HCT116 (cell line): ENCODE measurements at regions not wholly inside any gene's neighbourhood (a gene's known extent, or its start where the extent isn't known, plus 50 kb on each side); places are given as distances from the start of the nearest gene placed in this dataset.

Source experiments
- ATAC-seq: fragments of 200-7000 bp; cut with Tn5 transposase; 2 replicates; pipeline ENCODE4 v1.9.1; 2020; ENCODE audit warnings: mild to moderate bottlenecking, moderate library complexity
- BruUV-seq: library from RNA; stranded (reverse); fragments of 400-500 nt; replicated peaks from 2 replicates; lab custom pipeline; 2021; lab: Mats Ljungman, UMichigan
- CTCF ChIA-PET: fragments of 300-600 bp; sonication (Branson Sonifier 250); formaldehyde crosslinking; loops from one replicate; lab custom pipeline; 2021; ENCODE audit warnings: antibody characterized with exemption; lab: Charles Lee
- POLR2A ChIA-PET: fragments of 300-600, 350-600 bp; sonication (Branson Sonifier 250); formaldehyde crosslinking; loops from one replicate; lab custom pipeline; 2021; ENCODE audit warnings: antibody characterized with exemption; lab: Charles Lee
- RAD21 ChIA-PET, 2 experiments: fragments of 300-600 bp; sonication (Branson Sonifier 250); formaldehyde crosslinking; loops; one replicate each; lab custom pipeline; 2023; ENCODE audit warnings: low total read pairs in 2 of 2; ENCODE audit not compliant: uncharacterized antibody in 2 of 2, unreplicated experiment in 2 of 2, low non-redundant PET in 1 of 2; lab: Charles Lee
- DNase-seq: peaks from one replicate; pipeline ENCODE4 v3.0.0-alpha.2; 2010; ENCODE audit warnings: low read depth, low spot score
- H2AFZ ChIP-seq: fragments of 200-600 bp; shearing (Covaris generic), sonication (generic); 2 replicates; pipeline ENCODE4 v1.6.1; 2017; ENCODE audit warnings: low read depth, mixed run types, mixed read lengths, antibody characterized with exemption, low read length; ENCODE audit not compliant: poor library complexity, severe bottlenecking
- H3K27ac ChIP-seq: 2 replicates; pipeline ENCODE4 v1.5.1; 2012; ENCODE audit warnings: low read depth, low read length
- H3K27me3 ChIP-seq: fragments of 200-600 bp; sonication (generic); 2 replicates; pipeline ENCODE4 v1.6.1; 2016; ENCODE audit warnings: mixed run types, low read length, mixed read lengths; ENCODE audit not compliant: insufficient read depth
- H3K36me3 ChIP-seq, 2 experiments: fragments of 200-500 bp in 1 of 2; fragments of 200-600 bp in 1 of 2; sonication (Bioruptor generic) in 1 of 2; sonication (generic) in 1 of 2; 2 replicates each; pipeline versions ENCODE4 v1.5.1 to v1.6.1; 2014 to 2016; ENCODE audit warnings: low read length in 2 of 2, inconsistent platforms in 1 of 2, mixed read lengths in 1 of 2, mixed run types in 1 of 2; ENCODE audit not compliant: insufficient read depth in 2 of 2, control insufficient read depth in 1 of 2
- H3K4me1 ChIP-seq, 2 experiments: fragments of 200-600 bp in 1 of 2; sonication (generic) in 1 of 2; 2 replicates each; pipeline versions ENCODE4 v1.5.1 to v1.6.1; 2012 to 2017; ENCODE audit warnings: low read length in 2 of 2, inconsistent platforms in 1 of 2, mild to moderate bottlenecking in 1 of 2, mixed read lengths in 1 of 2, mixed run types in 1 of 2, moderate library complexity in 1 of 2; ENCODE audit not compliant: insufficient read depth in 2 of 2, control insufficient read depth in 1 of 2
- H3K4me2 ChIP-seq: fragments of 200-600 bp; sonication (generic); 2 replicates; pipeline ENCODE4 v1.6.1; 2017; ENCODE audit warnings: mixed run types, low read length, mixed read lengths
- H3K4me3 ChIP-seq, 2 experiments: fragments of 200-600 bp in 1 of 2; sonication (generic) in 1 of 2; replicated peaks in 1 of 2; 2 replicates each; pipeline ENCODE4 v1.5.1; 2011 to 2016; ENCODE audit warnings: low read length in 2 of 2, control low read depth in 1 of 2, low read depth in 1 of 2, mild to moderate bottlenecking in 1 of 2, mixed read lengths in 1 of 2, mixed run types in 1 of 2
- H3K79me2 ChIP-seq: fragments of 200-600 bp; sonication (generic); 2 replicates; pipeline ENCODE4 v1.6.1; 2017; ENCODE audit warnings: mild to moderate bottlenecking, mixed run types, low read length, moderate library complexity, mixed read lengths; ENCODE audit not compliant: insufficient read depth
- H3K9ac ChIP-seq: fragments of 200-600 bp; sonication (generic); 2 replicates; pipeline ENCODE4 v1.6.1; 2016; ENCODE audit warnings: low read length, mixed read lengths
- H3K9me2 ChIP-seq: fragments of 200-600 bp; sonication (generic), shearing (Covaris generic); 2 replicates; pipeline ENCODE4 v1.6.1; 2017; ENCODE audit warnings: mixed run types, mild to moderate bottlenecking, moderate library complexity; ENCODE audit not compliant: insufficient read depth
- H3K9me3 ChIP-seq, 2 experiments: fragments of 200-500 bp in 1 of 2; fragments of 200-600 bp in 1 of 2; sonication (Bioruptor generic) in 1 of 2; sonication (generic) in 1 of 2; 2 replicates each; pipeline ENCODE4 v1.6.1; 2014 to 2017; ENCODE audit warnings: low read length in 2 of 2, mixed read lengths in 2 of 2, inconsistent platforms in 1 of 2, low read depth in 1 of 2, mild to moderate bottlenecking in 1 of 2, mixed run types in 1 of 2, moderate library complexity in 1 of 2; ENCODE audit not compliant: control insufficient read depth in 1 of 2, insufficient read depth in 1 of 2
- H4K20me1 ChIP-seq: fragments of 200-600 bp; sonication (generic), shearing (Covaris generic); 2 replicates; pipeline ENCODE4 v1.6.1; 2017; ENCODE audit warnings: mixed run types, mild to moderate bottlenecking, moderate library complexity; ENCODE audit not compliant: insufficient read depth
- ATF3 ChIP-seq: IDR thresholded peaks from 2 replicates; pipeline ENCODE4 v1.6.1; 2012
- CTCF ChIP-seq, 3 experiments: fragments of 200-600 bp in 1 of 3; sonication (generic) in 1 of 3; IDR thresholded peaks in 2 of 3; conservative IDR thresholded peaks in 1 of 3; 2 replicates each; pipeline ENCODE4 v1.5.1; 2012 to 2017; ENCODE audit warnings: low read depth in 2 of 3, low read length in 2 of 3, antibody characterized with exemption in 1 of 3, borderline replicate concordance in 1 of 3, control low read depth in 1 of 3, mild to moderate bottlenecking in 1 of 3, mixed read lengths in 1 of 3, mixed run types in 1 of 3, moderate library complexity in 1 of 3; ENCODE audit not compliant: insufficient read depth in 1 of 3
- EGR1 ChIP-seq: IDR thresholded peaks from 2 replicates; pipeline ENCODE4 v1.6.1; 2012; ENCODE audit warnings: low read depth
- ELF1 ChIP-seq: IDR thresholded peaks from 2 replicates; pipeline ENCODE4 v1.6.1; 2012; ENCODE audit warnings: low read depth, borderline replicate concordance
- EZH2 ChIP-seq: fragments of 200-600 bp; sonication (generic); IDR thresholded peaks from 2 replicates; pipeline ENCODE4 v1.6.1; 2017; ENCODE audit warnings: antibody characterized with exemption, mixed run types
- FOSL1 ChIP-seq: IDR thresholded peaks from 2 replicates; pipeline ENCODE4 v1.6.1; 2012; ENCODE audit warnings: low read depth
- JUND ChIP-seq: IDR thresholded peaks from 2 replicates; pipeline ENCODE4 v1.6.1; 2012
- POLR2A ChIP-seq: IDR thresholded peaks from 2 replicates; pipeline ENCODE4 v1.7.0; 2011; ENCODE audit warnings: borderline replicate concordance; ENCODE audit not compliant: insufficient read depth, insufficient read length; ENCODE audit errors: extremely low read depth
- POLR2AphosphoS5 ChIP-seq: IDR thresholded peaks from 2 replicates; pipeline ENCODE4 v1.6.1; 2011; ENCODE audit warnings: mild to moderate bottlenecking, low read depth, low read length, moderate library complexity
- REST ChIP-seq: IDR thresholded peaks from 2 replicates; pipeline ENCODE4 v1.6.1; 2012; ENCODE audit warnings: low read depth
- SP1 ChIP-seq: IDR thresholded peaks from 2 replicates; pipeline ENCODE4 v1.6.1; 2012; ENCODE audit warnings: low read depth
- SRF ChIP-seq: IDR thresholded peaks from 2 replicates; pipeline ENCODE4 v1.6.1; 2012; ENCODE audit warnings: low read depth
- TCF7L2 ChIP-seq: IDR thresholded peaks from 2 replicates; pipeline ENCODE4 v1.7.0; 2011; ENCODE audit warnings: borderline replicate concordance, inconsistent platforms; ENCODE audit not compliant: insufficient read depth, insufficient read length; ENCODE audit errors: extremely low read depth
- ZBTB33 ChIP-seq: IDR thresholded peaks from 2 replicates; pipeline ENCODE4 v1.6.1; 2011; ENCODE audit warnings: mild to moderate bottlenecking, low read length, moderate library complexity; ENCODE audit not compliant: insufficient replicate concordance; ENCODE audit errors: extremely low read depth
- ZFX ChIP-seq: fragments of 450-650 bp; IDR thresholded peaks from 2 replicates; pipeline ENCODE4 v1.6.1; 2017
- intact Hi-C: fragments of 100-400 bp; cut with micrococcal nuclease; formaldehyde crosslinking; loops from 2 replicates; pipeline ENCODE4 v1.10.0; 2022

- no peak for TF ChIP-seq ZBTB33
- TF ChIP-seq POLR2A: no peak
- TF ChIP-seq SRF: no peak
- TF ChIP-seq ZFX: no peak
- no peak for TF ChIP-seq SP1
These were observed 108.5 kb upstream of the PTPRD start (continued) for GRCh38 chr9:10721301-10721700.

GRCh38 chr9:10729213-10729612 lies 116.4 kb upstream of the PTPRD start:
- H4K20me1 ChIP-seq: no peaks in the 10 kb centered on the region
- no peak overlapping the region for H3K4me2 ChIP-seq
- H3K9me3 ChIP-seq: peaks cover 0 to 27% of the 10 kb centered on the region in 2 experiments; a peak in 2 of 4 replicates
- POLR2A ChIA-PET: no interaction called here
- CTCF ChIA-PET: no interaction called here
- ATAC-seq (no peak), DNase-seq (no peak)
- H3K9ac ChIP-seq: no peak overlapping the region
- no peaks in the 10 kb centered on the region for H3K9me2 ChIP-seq
- no peak overlapping the region for H3K27ac ChIP-seq
- no peak overlapping the region for H2AFZ ChIP-seq
- no TSS peak for BruUV-seq
- no peaks in the 10 kb centered on the region for H3K27me3 ChIP-seq
- H3K36me3 ChIP-seq: no peaks in the 10 kb centered on the region
- H3K4me1 ChIP-seq: no peaks in the 10 kb centered on the region
- no peaks in the 10 kb centered on the region for H3K79me2 ChIP-seq
- no peak for TF ChIP-seq POLR2AphosphoS5
- no peak for TF ChIP-seq FOSL1
- TF ChIP-seq ELF1: no peak
- TF ChIP-seq EZH2: no peak
- TF ChIP-seq ZBTB33: no peak
- TF ChIP-seq JUND: no peak
- TF ChIP-seq TCF7L2: no peak
- no peak for TF ChIP-seq CTCF (IDR thresholded peaks at IDR 0.05 in 2 of 3, conservative IDR thresholded peaks at IDR 0.05 in 1 of 3; ENCODE audit: borderline replicate concordance in 1 of 3, insufficient read depth in 1 of 3, low read depth in 2 of 3, low read length in 2 of 3)
- no peak for TF ChIP-seq EGR1
- TF ChIP-seq SRF: no peak
- no peak for TF ChIP-seq REST
- no peak for TF ChIP-seq ATF3
- no peak for TF ChIP-seq POLR2A
- intact Hi-C loops: no loop called here
- RAD21 ChIA-PET: no interaction called here
- no peak overlapping the region for H3K4me3 ChIP-seq
